Stomach smooth muscle (tissue), 2 donors: ENCODE measurements at regions not wholly inside any gene's neighbourhood (a gene's known extent, or its start where the extent isn't known, plus 50 kb on each side); places are given as distances from the start of the nearest gene placed in this dataset.

ENCODE experiments used
- H3K27ac ChIP-seq: one replicate; pipeline ENCODE4 v1.7.0; 2013; ENCODE audit warnings: mild to moderate bottlenecking, low read length, inconsistent platforms
- H3K27me3 ChIP-seq, 2 donors: one replicate each; pipeline ENCODE4 v1.7.0; 2013; ENCODE audit warnings: low read length in 2 of 2; ENCODE audit not compliant: insufficient read depth in 2 of 2, control insufficient read depth in 1 of 2
- H3K36me3 ChIP-seq, 2 donors: one replicate each; pipeline ENCODE4 v1.7.0; 2013; ENCODE audit warnings: low read length in 2 of 2; ENCODE audit not compliant: control insufficient read depth in 2 of 2, insufficient read depth in 2 of 2
- H3K4me1 ChIP-seq: one replicate; pipeline ENCODE4 v1.7.0; 2013; ENCODE audit warnings: low read length; ENCODE audit not compliant: control insufficient read depth, insufficient read depth
- H3K4me3 ChIP-seq, 2 donors: one replicate each; pipeline ENCODE4 v1.7.0; 2013; ENCODE audit warnings: low read length in 2 of 2
- H3K9ac ChIP-seq, 2 donors: one replicate each; pipeline ENCODE4 v1.7.0; 2013; ENCODE audit warnings: low read length in 2 of 2, mild to moderate bottlenecking in 1 of 2
- H3K9me3 ChIP-seq, 2 donors: one replicate each; pipeline ENCODE4 v1.7.0; 2013; ENCODE audit warnings: low read length in 2 of 2; ENCODE audit not compliant: control insufficient read depth in 2 of 2
- donor health status: healthy.
- donor health status: Pancreatic carcinoma.

- Histone ChIP-seq H3K4me1 (no peaks in the 10 kb centered on the region), H3K9me3 (no peaks in the 10 kb centered on the region), H3K36me3 (no peaks in the 10 kb centered on the region)
These were observed 75.4 kb upstream of the ZMIZ1 start for GRCh38 chr10:78993261-78993945.

GRCh38 chr10:78995987-78996791 is 72.6 kb upstream of the ZMIZ1 start:
- Histone ChIP-seq H3K36me3 (no peaks in the 10 kb centered on the region), H3K27me3 (peaks cover 0 to 2% of the 10 kb centered on the region in 2 donors), H3K4me3 (no peak overlapping the region), H3K9me3 (no peaks in the 10 kb centered on the region), H3K4me1 (no peaks in the 10 kb centered on the region), H3K9ac (no peak overlapping the region), H3K27ac (no peak overlapping the region)

More at GRCh38 chr10:78993261-78993945, 75.4 kb upstream of the ZMIZ1 start:
- H3K4me3 ChIP-seq = no peak overlapping the region
- H3K9ac ChIP-seq = no peak overlapping the region
- peaks cover 0 to 2% of the 10 kb centered on the region in 2 donors for H3K27me3 ChIP-seq
- H3K27ac ChIP-seq = no peak overlapping the region

- Histone ChIP-seq H3K9me3 (no peaks in the 10 kb centered on the region), H3K36me3 (no peaks in the 10 kb centered on the region), H3K9ac (no peak overlapping the region), H3K4me1 (no peaks in the 10 kb centered on the region), H3K27ac (no peak overlapping the region), H3K4me3 (no peak overlapping the region), H3K27me3 (peaks cover 0 to 2% of the 10 kb centered on the region in 2 donors)
These were observed 72.0 kb upstream of the ZMIZ1 start for GRCh38 chr10:78996792-78997129.

GRCh38 chr10:78997635-78998618 is 70.8 kb upstream of the ZMIZ1 start:
- no peaks in the 10 kb centered on the region for H3K9me3 ChIP-seq
- H3K27ac ChIP-seq = no peak overlapping the region
- peak overlapping the region in 1 of 2 donors; percentile 21 for H3K9ac ChIP-seq
- H3K4me3 ChIP-seq = no peak overlapping the region
- peaks cover 0 to 2% of the 10 kb centered on the region in 2 donors for H3K27me3 ChIP-seq
- no peaks in the 10 kb centered on the region for H3K36me3 ChIP-seq
- H3K4me1 ChIP-seq = no peaks in the 10 kb centered on the region

- Histone ChIP-seq H3K9me3 (no peaks in the 10 kb centered on the region), H3K4me3 (no peak overlapping the region), H3K27ac (no peak overlapping the region), H3K9ac (no peak overlapping the region), H3K4me1 (no peaks in the 10 kb centered on the region), H3K36me3 (no peaks in the 10 kb centered on the region), H3K27me3 (peaks cover 0 to 3% of the 10 kb centered on the region in 2 donors)
These were observed 67.5 kb upstream of the ZMIZ1 start for GRCh38 chr10:79001082-79001885.

- no peaks in the 10 kb centered on the region for H3K4me1 ChIP-seq
- no peaks in the 10 kb centered on the region for H3K36me3 ChIP-seq
- H3K27me3 ChIP-seq = peaks cover 0 to 3% of the 10 kb centered on the region in 2 donors
- no peak overlapping the region for H3K9ac ChIP-seq
- no peak overlapping the region for H3K4me3 ChIP-seq
- no peak overlapping the region for H3K27ac ChIP-seq
- H3K9me3 ChIP-seq = no peaks in the 10 kb centered on the region
These were observed 66.4 kb upstream of the ZMIZ1 start for GRCh38 chr10:79002336-79002735.

- no peaks in the 10 kb centered on the region for H3K9me3 ChIP-seq
- H3K27ac ChIP-seq = no peak overlapping the region
- H3K9ac ChIP-seq = no peak overlapping the region
- H3K4me1 ChIP-seq = no peaks in the 10 kb centered on the region
- peaks cover 0 to 2% of the 10 kb centered on the region in 2 donors for H3K27me3 ChIP-seq
- no peak overlapping the region for H3K4me3 ChIP-seq
- no peaks in the 10 kb centered on the region for H3K36me3 ChIP-seq
These were observed 65.3 kb upstream of the ZMIZ1 start for GRCh38 chr10:79003183-79004100.

GRCh38 chr10:79004311-79004710 is 64.5 kb upstream of the ZMIZ1 start:
- H3K4me3 ChIP-seq = no peak overlapping the region
- no peaks in the 10 kb centered on the region for H3K9me3 ChIP-seq
- no peaks in the 10 kb centered on the region for H3K36me3 ChIP-seq
- H3K27ac ChIP-seq = no peak overlapping the region
- no peak overlapping the region for H3K9ac ChIP-seq
- peaks cover 4% of the 10 kb centered on the region for H3K4me1 ChIP-seq
- H3K27me3 ChIP-seq = peaks cover 0 to 2% of the 10 kb centered on the region in 2 donors

GRCh38 chr10:79005126-79005810 is 63.5 kb upstream of the ZMIZ1 start:
- Histone ChIP-seq H3K4me3 (no peak overlapping the region), H3K9me3 (no peaks in the 10 kb centered on the region), H3K4me1 (peaks cover 4% of the 10 kb centered on the region), H3K27me3 (peaks cover 0 to 2% of the 10 kb centered on the region in 2 donors), H3K36me3 (no peaks in the 10 kb centered on the region), H3K9ac (no peak overlapping the region), H3K27ac (no peak overlapping the region)
